ENCODE measurements at regions not wholly inside any gene's neighbourhood (a gene's known extent, or its start where the extent isn't known, plus 50 kb on each side); places are given as distances from the start of the nearest gene placed in this dataset.

- no TSS peak for BruUV-seq (replicated peaks)
- FAIRE-seq (no peak), DNase-seq (ENCODE audit: low read depth, low spot score) (no peak), ATAC-seq (no peak)
- Histone ChIP-seq H3K27me3 (replicated peaks in 1 of 2; ENCODE audit: control insufficient read depth in 2 of 2, insufficient read depth in 2 of 2, low read length in 1 of 2) (no peaks in the 10 kb centered on the region), H3K27ac (ENCODE audit: control insufficient read depth, insufficient read depth) (no peak overlapping the region), H3K4me3 (no peak overlapping the region), H3K9me3 (replicated peaks; ENCODE audit: control insufficient read depth, insufficient read depth, low read length) (no peaks in the 10 kb centered on the region), H3K4me1 (ENCODE audit: control insufficient read depth, insufficient read depth, low read length) (no peaks in the 10 kb centered on the region), H3K9ac (ENCODE audit: control insufficient read depth, insufficient read depth, low read length) (no peak overlapping the region), H4K20me1 (ENCODE audit: control insufficient read depth, insufficient read depth) (no peaks in the 10 kb centered on the region), H3K79me2 (ENCODE audit: control insufficient read depth, insufficient read depth, low read length) (no peaks in the 10 kb centered on the region), H3K4me2 (ENCODE audit: control insufficient read depth, insufficient read depth) (no peak overlapping the region), H3K36me3 (ENCODE audit: control insufficient read depth in 2 of 2, insufficient read depth in 2 of 2, low read length in 1 of 2) (no peaks in the 10 kb centered on the region), H2AFZ (ENCODE audit: control insufficient read depth, low read depth, low read length) (no peak overlapping the region)
- CTCF ChIA-PET = interaction anchor here (0.8 kb wide), 1 partner anchor 158 kb away, joined by 3 read pairs; no protein-coding TSS in a partner anchor
- intact Hi-C loops (cut with micrococcal nuclease; ENCODE audit: unreplicated experiment) (no loop called here), in situ Hi-C loops (cut with MboI) (no loop called here)
- SMC1A ChIA-PET (ENCODE audit: uncharacterized antibody, unreplicated experiment) = no interaction called here
- POLR2A ChIA-PET = no interaction called here
- RAD21 ChIA-PET (ENCODE audit: unreplicated experiment) = no interaction called here
- TF ChIP-seq TBL1XR1 (IDR thresholded peaks at IDR 0.05; ENCODE audit: low read depth, low read length) (no peak), CHD2 (IDR thresholded peaks at IDR 0.05; ENCODE audit: borderline replicate concordance, low read depth, low read length) (no peak), PAX5 (IDR thresholded peaks at IDR 0.05; ENCODE audit: borderline replicate concordance, low read depth, low read length) (no peak), HCFC1 (IDR thresholded peaks at IDR 0.05; ENCODE audit: low read length) (no peak), NR2C1 (IDR thresholded peaks at IDR 0.05) (no peak), E2F4 (IDR thresholded peaks at IDR 0.05; ENCODE audit: low read depth, low read length) (no peak), NFXL1 (IDR thresholded peaks at IDR 0.05; ENCODE audit: borderline replicate concordance) (no peak), SKIL (IDR thresholded peaks at IDR 0.05; ENCODE audit: low read depth, poor library complexity, severe bottlenecking) (no peak), MTA3 (IDR thresholded peaks at IDR 0.05; ENCODE audit: borderline replicate concordance, low read length) (no peak), ZNF622 (IDR thresholded peaks at IDR 0.05) (no peak), IKZF1 (conservative IDR thresholded peaks at IDR 0.05) (no peak)
These were observed 121.4 kb upstream of the COL5A2 start for GRCh38 chr2:189300916-189301315.

All from GM12878 (cell line).